Activated B cell treated with CpG ODN at 0.5 μM for 24 hours (primary cell): ENCODE measurements at regions not wholly inside any gene's neighbourhood (a gene's known extent, or its start where the extent isn't known, plus 50 kb on each side); places are given as distances from the start of the nearest gene placed in this dataset.

Source experiments
- ATAC-seq: fragments of 200-7000 bp; cut with Tn5 transposase; one replicate; pipeline ENCODE4 v1.10.0; 2021; ENCODE audit warnings: low read depth, mild to moderate bottlenecking, moderate library complexity
- CTCF ChIA-PET: fragments of 350-600 bp; sonication (Branson Sonifier 250); formaldehyde crosslinking; loops from one replicate; lab custom pipeline; 2021; ENCODE audit warnings: antibody characterized with exemption; lab: Charles Lee
- POLR2A ChIA-PET: fragments of 350-600 bp; sonication (Branson Sonifier 250); formaldehyde crosslinking; loops from one replicate; lab custom pipeline; 2021; ENCODE audit warnings: antibody characterized with exemption; lab: Charles Lee
- DNase-seq: peaks from one replicate; pipeline ENCODE4 v3.0.0; 2022
- H3K27ac Mint-ChIP-seq: one replicate; pipeline ENCODE4 v1.8.0; 2020; ENCODE audit warnings: mixed read lengths
- H3K27me3 Mint-ChIP-seq: one replicate; pipeline ENCODE4 v1.8.0; 2021; ENCODE audit warnings: mixed read lengths
- H3K36me3 Mint-ChIP-seq: one replicate; pipeline ENCODE4 v1.8.0; 2021; ENCODE audit warnings: low read depth, mixed read lengths
- H3K4me1 Mint-ChIP-seq: one replicate; pipeline ENCODE4 v1.8.0; 2021; ENCODE audit warnings: mixed read lengths
- H3K4me3 Mint-ChIP-seq: one replicate; pipeline ENCODE4 v1.8.0; 2020; ENCODE audit warnings: mild to moderate bottlenecking, mixed read lengths
- H3K9me3 Mint-ChIP-seq: one replicate; pipeline ENCODE4 v1.8.0; 2020; ENCODE audit warnings: mixed read lengths
- intact Hi-C: fragments of 100-400 bp; cut with micrococcal nuclease; formaldehyde crosslinking; loops from one replicate; pipeline ENCODE4 v1.15.1; 2024
- TF ChIP-seq, protein P1 (sequence below): fragments of 200-600 bp; IDR thresholded peaks from one replicate; pipeline ENCODE4 v1.8.0; 2022; ENCODE audit warnings: antibody characterized with exemption, mild to moderate bottlenecking

DNA sequence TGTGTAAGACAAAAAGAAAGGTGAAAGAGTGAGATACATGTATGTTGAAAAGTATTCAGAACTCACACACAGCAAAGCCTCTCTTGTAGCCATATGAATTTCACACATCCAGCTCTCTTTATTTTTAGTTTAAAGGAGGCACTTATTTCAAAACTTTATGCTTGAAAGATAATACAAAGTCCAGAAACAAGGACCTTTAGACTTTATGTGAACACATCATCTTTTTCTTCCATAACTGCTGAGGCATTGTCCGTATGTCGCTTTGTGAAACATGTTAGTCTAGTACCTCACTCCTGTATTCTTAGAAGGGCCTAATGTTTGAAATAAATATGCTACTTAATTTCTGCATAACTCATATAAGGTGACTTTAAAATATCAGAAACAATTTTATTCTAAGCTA, 763.4 kb downstream of the GBE1 start:
- no peaks in the 10 kb centered on the region for H3K36me3 Mint-ChIP-seq
- TF ChIP-seq, protein P1, sequence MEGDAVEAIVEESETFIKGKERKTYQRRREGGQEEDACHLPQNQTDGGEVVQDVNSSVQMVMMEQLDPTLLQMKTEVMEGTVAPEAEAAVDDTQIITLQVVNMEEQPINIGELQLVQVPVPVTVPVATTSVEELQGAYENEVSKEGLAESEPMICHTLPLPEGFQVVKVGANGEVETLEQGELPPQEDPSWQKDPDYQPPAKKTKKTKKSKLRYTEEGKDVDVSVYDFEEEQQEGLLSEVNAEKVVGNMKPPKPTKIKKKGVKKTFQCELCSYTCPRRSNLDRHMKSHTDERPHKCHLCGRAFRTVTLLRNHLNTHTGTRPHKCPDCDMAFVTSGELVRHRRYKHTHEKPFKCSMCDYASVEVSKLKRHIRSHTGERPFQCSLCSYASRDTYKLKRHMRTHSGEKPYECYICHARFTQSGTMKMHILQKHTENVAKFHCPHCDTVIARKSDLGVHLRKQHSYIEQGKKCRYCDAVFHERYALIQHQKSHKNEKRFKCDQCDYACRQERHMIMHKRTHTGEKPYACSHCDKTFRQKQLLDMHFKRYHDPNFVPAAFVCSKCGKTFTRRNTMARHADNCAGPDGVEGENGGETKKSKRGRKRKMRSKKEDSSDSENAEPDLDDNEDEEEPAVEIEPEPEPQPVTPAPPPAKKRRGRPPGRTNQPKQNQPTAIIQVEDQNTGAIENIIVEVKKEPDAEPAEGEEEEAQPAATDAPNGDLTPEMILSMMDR: no peak
- ATAC-seq (no peak), DNase-seq (no peak)
- H3K27ac Mint-ChIP-seq: no peak overlapping the region
- peaks cover 4% of the 10 kb centered on the region for H3K9me3 Mint-ChIP-seq
- H3K27me3 Mint-ChIP-seq: no peaks in the 10 kb centered on the region
- CTCF ChIA-PET: no interaction called here
- H3K4me3 Mint-ChIP-seq: no peak overlapping the region
- intact Hi-C loops: no loop called here
- H3K4me1 Mint-ChIP-seq: no peaks in the 10 kb centered on the region
- POLR2A ChIA-PET: no interaction called here

DNA sequence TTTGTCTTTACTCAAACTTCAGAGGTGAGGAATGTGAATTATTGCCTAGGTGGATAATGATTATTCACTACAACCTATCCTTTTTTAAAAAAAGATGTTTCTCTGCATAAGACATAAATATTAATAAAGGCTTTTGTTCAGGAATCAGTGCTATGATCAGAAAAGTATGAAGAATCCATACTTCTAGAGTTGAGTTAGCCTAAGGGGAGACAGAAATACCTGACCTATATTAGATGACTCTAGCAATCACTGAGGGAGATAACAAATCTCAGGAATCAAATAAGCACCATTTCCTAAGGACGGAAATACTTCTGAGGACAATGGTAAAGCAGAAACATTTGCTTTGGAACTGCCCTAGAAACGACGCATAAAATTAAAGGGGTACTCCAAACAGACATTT, 763.8 kb downstream of the GBE1 start:
- no peaks in the 10 kb centered on the region for H3K4me1 Mint-ChIP-seq
- POLR2A ChIA-PET: no interaction called here
- CTCF ChIA-PET: no interaction called here
- TF ChIP-seq, protein P1: no peak
- no peak overlapping the region for H3K4me3 Mint-ChIP-seq
- intact Hi-C loops: no loop called here
- H3K9me3 Mint-ChIP-seq: peaks cover 4% of the 10 kb centered on the region
- H3K36me3 Mint-ChIP-seq: no peaks in the 10 kb centered on the region
- DNase-seq: no peak
- no peak for ATAC-seq
- H3K27me3 Mint-ChIP-seq: no peaks in the 10 kb centered on the region
- H3K27ac Mint-ChIP-seq: no peak overlapping the region

DNA sequence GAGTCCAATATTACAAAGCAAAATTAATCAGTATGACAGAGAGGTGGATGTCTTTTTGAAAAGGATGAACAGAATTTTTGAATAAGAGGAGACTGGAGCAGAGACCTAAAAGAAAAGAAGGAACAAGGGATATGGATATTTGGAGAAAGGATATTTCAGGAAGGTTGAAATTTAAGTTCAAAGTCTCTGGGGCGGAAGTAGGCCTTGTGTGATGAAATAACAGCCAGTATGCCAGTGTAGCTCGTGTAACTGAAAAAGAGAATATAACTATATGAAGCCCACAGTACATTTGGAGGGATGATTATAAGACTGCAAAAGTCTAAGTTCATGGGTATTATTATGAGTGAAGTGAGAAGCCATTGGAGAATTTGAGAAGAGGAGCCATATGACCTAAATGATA, 766.7 kb downstream of the GBE1 start:
- ATAC-seq: no peak
- ChIA-PET CTCF (no interaction called here), POLR2A (no interaction called here)
- Mint-ChIP-seq H3K4me3 (no peak overlapping the region), H3K27me3 (no peaks in the 10 kb centered on the region), H3K4me1 (no peaks in the 10 kb centered on the region), H3K27ac (no peak overlapping the region), H3K9me3 (peaks cover 4% of the 10 kb centered on the region), H3K36me3 (no peaks in the 10 kb centered on the region)
- TF ChIP-seq, protein P1: no peak
- intact Hi-C loops: no loop called here
- no peak for DNase-seq

DNA sequence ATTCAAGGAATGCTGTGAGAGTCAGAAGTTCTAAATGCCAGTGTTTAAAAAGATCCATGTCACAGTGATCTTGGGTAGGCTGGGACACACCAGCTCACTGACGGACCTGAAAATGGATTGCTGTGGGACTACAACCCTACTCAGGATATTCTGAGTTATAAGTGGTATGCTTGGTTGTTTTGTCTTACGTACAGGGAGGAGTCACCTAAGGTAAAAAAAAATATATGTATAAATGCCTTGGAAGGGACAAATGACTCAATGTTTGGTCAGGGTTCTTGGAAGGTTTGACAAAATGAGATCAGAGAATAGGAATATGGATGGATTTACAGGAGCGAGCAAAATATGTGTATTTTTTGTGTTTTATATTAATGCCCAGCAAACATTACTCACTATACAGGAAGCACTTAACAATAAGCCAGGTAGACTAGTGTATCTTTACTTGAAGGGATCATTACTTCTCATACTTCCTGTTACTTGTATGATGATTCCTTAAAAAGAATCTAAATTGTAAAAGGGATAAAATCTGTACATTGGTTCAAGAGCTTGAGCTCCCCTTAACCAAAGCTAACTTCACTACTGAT, 767.3 kb downstream of the GBE1 start:
- Mint-ChIP-seq H3K4me1 (no peaks in the 10 kb centered on the region), H3K36me3 (no peaks in the 10 kb centered on the region), H3K4me3 (no peak overlapping the region), H3K27me3 (no peaks in the 10 kb centered on the region), H3K9me3 (peaks cover 4% of the 10 kb centered on the region), H3K27ac (no peak overlapping the region)
- ChIA-PET POLR2A (no interaction called here), CTCF (no interaction called here)
- DNase-seq (no peak), ATAC-seq (no peak)
- intact Hi-C loops: no loop called here
- TF ChIP-seq, protein P1: no peak

DNA sequence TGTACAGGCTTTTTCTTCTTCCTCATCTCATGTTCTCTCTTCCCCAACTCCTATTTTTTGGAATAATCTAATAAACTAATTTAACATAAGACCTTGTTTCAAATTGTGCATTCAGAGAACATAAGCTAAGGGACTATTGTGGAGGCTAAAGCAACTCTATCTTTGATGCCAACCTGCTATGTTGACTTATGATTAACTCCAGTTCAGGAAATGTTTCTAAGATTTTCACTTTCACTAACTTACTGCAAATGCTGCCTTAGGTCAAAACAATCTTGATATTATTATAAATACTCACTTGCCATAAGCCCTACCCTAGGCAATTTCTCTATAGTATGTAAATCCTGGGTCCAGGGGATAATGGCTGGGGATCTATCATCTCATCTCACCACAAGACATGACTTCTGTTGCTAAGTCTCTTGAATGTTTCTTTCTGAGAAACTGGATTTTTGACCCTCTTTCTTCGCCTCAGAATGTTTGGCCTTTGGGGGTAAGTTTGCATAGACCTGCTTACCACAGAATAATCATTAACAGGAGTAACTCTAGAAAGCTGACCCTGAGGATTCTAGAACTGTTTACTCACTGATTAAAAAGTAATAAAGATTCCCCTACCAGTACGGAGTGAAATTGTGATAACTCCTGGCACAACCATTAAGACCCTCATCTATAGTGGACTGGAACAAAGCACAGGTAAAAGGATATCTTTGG, 768.1 kb downstream of the GBE1 start:
- ChIA-PET POLR2A (no interaction called here), CTCF (no interaction called here)
- no peak for ATAC-seq
- H3K27ac Mint-ChIP-seq: no peak overlapping the region
- no peaks in the 10 kb centered on the region for H3K4me1 Mint-ChIP-seq
- TF ChIP-seq, protein P1: no peak
- H3K4me3 Mint-ChIP-seq: no peak overlapping the region
- no peaks in the 10 kb centered on the region for H3K36me3 Mint-ChIP-seq
- intact Hi-C loops: no loop called here
- peaks cover 4% of the 10 kb centered on the region for H3K9me3 Mint-ChIP-seq
- no peaks in the 10 kb centered on the region for H3K27me3 Mint-ChIP-seq
- no peak for DNase-seq
